ENCODE measurements at regions not wholly inside any gene's neighbourhood (a gene's known extent, or its start where the extent isn't known, plus 50 kb on each side); places are given as distances from the start of the nearest gene placed in this dataset.

DNA sequence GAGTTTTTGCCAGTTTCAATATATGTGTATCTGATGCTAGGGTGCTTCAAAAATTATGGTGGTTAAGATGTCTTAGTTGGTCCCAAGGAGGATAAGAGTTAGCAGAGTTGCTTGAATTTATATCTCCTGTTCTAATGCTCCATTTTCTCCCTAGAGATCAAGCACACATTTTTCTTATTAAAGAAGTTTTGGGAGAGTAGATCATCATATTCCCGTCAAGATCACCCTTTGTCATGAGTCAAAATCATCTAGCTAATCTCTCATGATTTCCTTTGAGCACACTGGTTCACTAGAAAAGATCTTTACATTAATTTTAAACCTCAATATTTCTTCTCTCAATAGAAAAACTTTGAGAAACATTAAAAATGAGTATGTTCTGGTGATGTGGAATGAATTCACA, 429.9 kb upstream of the SEMA3A start:
- no peak for DNase-seq (ENCODE audit: low read depth in 1 of 2, low spot score in 1 of 2)
- H3K4me3 ChIP-seq: no peak overlapping the region
- no peaks in the 10 kb centered on the region for H3K36me3 ChIP-seq
- no peaks in the 10 kb centered on the region for H3K9me3 ChIP-seq (ENCODE audit: low read depth)
- no peaks in the 10 kb centered on the region for H3K27me3 ChIP-seq
- H3K4me1 ChIP-seq (ENCODE audit: low read depth): no peaks in the 10 kb centered on the region
- TF ChIP-seq, protein P1, sequence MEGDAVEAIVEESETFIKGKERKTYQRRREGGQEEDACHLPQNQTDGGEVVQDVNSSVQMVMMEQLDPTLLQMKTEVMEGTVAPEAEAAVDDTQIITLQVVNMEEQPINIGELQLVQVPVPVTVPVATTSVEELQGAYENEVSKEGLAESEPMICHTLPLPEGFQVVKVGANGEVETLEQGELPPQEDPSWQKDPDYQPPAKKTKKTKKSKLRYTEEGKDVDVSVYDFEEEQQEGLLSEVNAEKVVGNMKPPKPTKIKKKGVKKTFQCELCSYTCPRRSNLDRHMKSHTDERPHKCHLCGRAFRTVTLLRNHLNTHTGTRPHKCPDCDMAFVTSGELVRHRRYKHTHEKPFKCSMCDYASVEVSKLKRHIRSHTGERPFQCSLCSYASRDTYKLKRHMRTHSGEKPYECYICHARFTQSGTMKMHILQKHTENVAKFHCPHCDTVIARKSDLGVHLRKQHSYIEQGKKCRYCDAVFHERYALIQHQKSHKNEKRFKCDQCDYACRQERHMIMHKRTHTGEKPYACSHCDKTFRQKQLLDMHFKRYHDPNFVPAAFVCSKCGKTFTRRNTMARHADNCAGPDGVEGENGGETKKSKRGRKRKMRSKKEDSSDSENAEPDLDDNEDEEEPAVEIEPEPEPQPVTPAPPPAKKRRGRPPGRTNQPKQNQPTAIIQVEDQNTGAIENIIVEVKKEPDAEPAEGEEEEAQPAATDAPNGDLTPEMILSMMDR (IDR thresholded peaks at IDR 0.05; ENCODE audit: low read depth, low read length): no peak
- H3K27ac ChIP-seq: no peak overlapping the region

- H3K36me3 ChIP-seq: no peaks in the 10 kb centered on the region
- no peak overlapping the region for H3K4me3 ChIP-seq
- H3K27ac ChIP-seq: no peak overlapping the region
- no peak for DNase-seq (ENCODE audit: low read depth in 1 of 2, low spot score in 1 of 2)
- H3K9me3 ChIP-seq (ENCODE audit: low read depth): no peaks in the 10 kb centered on the region
- TF ChIP-seq, protein P1 (IDR thresholded peaks at IDR 0.05; ENCODE audit: low read depth, low read length): no peak
- H3K4me1 ChIP-seq (ENCODE audit: low read depth): no peaks in the 10 kb centered on the region
- H3K27me3 ChIP-seq: no peaks in the 10 kb centered on the region
Observed at GRCh38 chr7:84617265-84618030, 422.9 kb upstream of the SEMA3A start.

GRCh38 chr7:84614821-84615501, 420.4 kb upstream of the SEMA3A start:
- no peaks in the 10 kb centered on the region for H3K4me1 ChIP-seq (ENCODE audit: low read depth)
- H3K4me3 ChIP-seq: no peak overlapping the region
- H3K36me3 ChIP-seq: no peaks in the 10 kb centered on the region
- no peaks in the 10 kb centered on the region for H3K27me3 ChIP-seq
- peak in 1 of 2 donors; percentile 18 for DNase-seq (ENCODE audit: low read depth in 1 of 2, low spot score in 1 of 2)
- TF ChIP-seq, protein P1 (IDR thresholded peaks at IDR 0.05; ENCODE audit: low read depth, low read length): peak; percentile 18
- H3K27ac ChIP-seq: no peak overlapping the region
- no peaks in the 10 kb centered on the region for H3K9me3 ChIP-seq (ENCODE audit: low read depth)

- no peak for DNase-seq (ENCODE audit: low read depth in 1 of 2, low spot score in 1 of 2)
- Histone ChIP-seq H3K9me3 (ENCODE audit: low read depth) (no peaks in the 10 kb centered on the region), H3K27me3 (no peaks in the 10 kb centered on the region), H3K4me3 (no peak overlapping the region), H3K27ac (no peak overlapping the region), H3K36me3 (no peaks in the 10 kb centered on the region), H3K4me1 (ENCODE audit: low read depth) (no peaks in the 10 kb centered on the region)
- TF ChIP-seq, protein P1 (IDR thresholded peaks at IDR 0.05; ENCODE audit: low read depth, low read length): no peak
Observed at GRCh38 chr7:84612981-84613681, 418.5 kb upstream of the SEMA3A start.

GRCh38 chr7:84611391-84611790, 416.8 kb upstream of the SEMA3A start:
- Histone ChIP-seq H3K27me3 (no peaks in the 10 kb centered on the region), H3K4me1 (ENCODE audit: low read depth) (no peaks in the 10 kb centered on the region), H3K9me3 (ENCODE audit: low read depth) (no peaks in the 10 kb centered on the region), H3K4me3 (no peak overlapping the region), H3K27ac (no peak overlapping the region), H3K36me3 (no peaks in the 10 kb centered on the region)
- DNase-seq (ENCODE audit: low read depth in 1 of 2, low spot score in 1 of 2): no peak
- TF ChIP-seq, protein P1 (IDR thresholded peaks at IDR 0.05; ENCODE audit: low read depth, low read length): no peak
